Thymus (tissue), 11 donors: ENCODE measurements at regions not wholly inside any gene's neighbourhood (a gene's known extent, or its start where the extent isn't known, plus 50 kb on each side); places are given as distances from the start of the nearest gene placed in this dataset.

Experiments
- DNase-seq, 9 donors: peaks; one replicate each; pipeline ENCODE4 v3.0.0-alpha.2; 2013; ENCODE audit warnings: low spot score in 9 of 9, low read depth in 6 of 9, missing footprints in 1 of 9
- H3K27ac ChIP-seq, 2 donors: one replicate each; pipeline ENCODE4 v1.5.1; 2013; ENCODE audit warnings: control low read depth in 1 of 2, low read depth in 1 of 2, low read length in 1 of 2, mild to moderate bottlenecking in 1 of 2, moderate library complexity in 1 of 2
- H3K27me3 ChIP-seq, 2 donors: one replicate each; pipeline ENCODE4 v1.5.1; 2013; ENCODE audit warnings: low read length in 1 of 2; ENCODE audit not compliant: control insufficient read depth in 2 of 2, insufficient read depth in 1 of 2
- H3K36me3 ChIP-seq, 2 donors: one replicate each; pipeline ENCODE4 v1.5.1; 2013; ENCODE audit warnings: low read length in 1 of 2, mild to moderate bottlenecking in 1 of 2, moderate library complexity in 1 of 2; ENCODE audit not compliant: control insufficient read depth in 2 of 2, insufficient read depth in 2 of 2
- H3K4me1 ChIP-seq, 2 donors: one replicate each; pipeline ENCODE4 v1.5.1; 2013; ENCODE audit warnings: low read length in 2 of 2; ENCODE audit not compliant: control insufficient read depth in 2 of 2, insufficient read depth in 2 of 2
- H3K4me3 ChIP-seq, 2 donors: one replicate each; pipeline ENCODE4 v1.5.1; 2013; ENCODE audit warnings: low read length in 2 of 2, control low read depth in 1 of 2, mild to moderate bottlenecking in 1 of 2
- H3K9me3 ChIP-seq, 2 donors: one replicate each; pipeline ENCODE4 v1.5.1; 2013; ENCODE audit warnings: low read length in 1 of 2, mild to moderate bottlenecking in 1 of 2; ENCODE audit not compliant: control insufficient read depth in 2 of 2, insufficient read depth in 1 of 2
- WGBS: extraction: QIAGEN DNeasy Blood & Tissue Kit; methylation state at CpG from one replicate; pipeline ENCODE4 v1.1.7; 2013; 5-methylcytosine and 5-hydroxymethylcytosine counted together
- donor health status: healthy.

DNA sequence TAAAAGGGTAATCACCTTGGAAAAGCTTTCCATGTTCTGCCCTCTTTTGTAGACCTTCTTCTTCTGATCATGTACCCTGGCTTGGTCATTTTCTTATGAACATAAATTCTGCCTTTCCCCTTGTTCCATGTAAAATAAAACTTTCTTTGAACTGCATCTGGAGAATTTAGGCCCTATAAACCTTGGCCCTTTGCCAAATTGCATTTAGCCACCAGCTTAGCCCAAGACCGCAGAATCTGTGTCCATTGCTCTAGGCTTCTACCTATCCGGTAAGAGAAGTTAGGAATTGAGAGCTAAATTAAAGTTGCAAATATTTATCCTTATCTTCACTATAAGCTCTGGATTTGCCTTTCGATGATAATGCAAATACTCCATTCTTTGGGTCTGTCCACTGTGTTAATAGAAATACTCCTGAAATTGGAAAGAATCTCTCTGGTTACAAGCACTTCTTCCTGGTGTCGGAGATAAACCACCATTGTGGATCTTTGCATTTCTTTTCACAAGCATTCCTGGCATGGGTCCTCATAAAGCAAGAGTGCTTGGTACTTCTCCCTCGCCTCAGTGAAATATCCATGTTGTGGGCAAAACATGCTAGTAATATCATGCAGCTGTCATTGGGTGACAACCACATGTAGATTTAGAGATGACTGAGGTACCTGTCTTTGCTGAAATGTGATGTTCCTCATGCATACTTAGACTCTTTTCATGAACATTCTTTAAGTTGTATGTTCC is 698.0 kb upstream of the WWC1 start:
- 95% methylated on average over 5 of the region's 5 CpGs for WGBS
- no peak for DNase-seq

GRCh38 chr5:167594061-167594435 is 697.4 kb upstream of the WWC1 start:
- Histone ChIP-seq H3K27me3 (no peaks in the 10 kb centered on the region), H3K4me3 (no peak overlapping the region), H3K9me3 (no peaks in the 10 kb centered on the region), H3K4me1 (no peaks in the 10 kb centered on the region), H3K36me3 (no peaks in the 10 kb centered on the region), H3K27ac (no peak overlapping the region)
- no peak for DNase-seq

More for the DNA sequence above, 698.0 kb upstream of the WWC1 start:
- no peaks in the 10 kb centered on the region for H3K4me1 ChIP-seq
- no peak overlapping the region for H3K4me3 ChIP-seq
- H3K27ac ChIP-seq, result no peak overlapping the region
- H3K36me3 ChIP-seq, result no peaks in the 10 kb centered on the region
- no peaks in the 10 kb centered on the region for H3K9me3 ChIP-seq
- H3K27me3 ChIP-seq, result no peaks in the 10 kb centered on the region

- Histone ChIP-seq H3K27ac (no peak overlapping the region), H3K9me3 (no peaks in the 10 kb centered on the region), H3K27me3 (no peaks in the 10 kb centered on the region), H3K4me3 (no peak overlapping the region), H3K36me3 (no peaks in the 10 kb centered on the region), H3K4me1 (no peaks in the 10 kb centered on the region)
- DNase-seq, result no peak
- 94% methylated on average over 3 of the region's 3 CpGs for WGBS
These were observed 696.7 kb upstream of the WWC1 start for GRCh38 chr5:167594750-167595149.

DNA sequence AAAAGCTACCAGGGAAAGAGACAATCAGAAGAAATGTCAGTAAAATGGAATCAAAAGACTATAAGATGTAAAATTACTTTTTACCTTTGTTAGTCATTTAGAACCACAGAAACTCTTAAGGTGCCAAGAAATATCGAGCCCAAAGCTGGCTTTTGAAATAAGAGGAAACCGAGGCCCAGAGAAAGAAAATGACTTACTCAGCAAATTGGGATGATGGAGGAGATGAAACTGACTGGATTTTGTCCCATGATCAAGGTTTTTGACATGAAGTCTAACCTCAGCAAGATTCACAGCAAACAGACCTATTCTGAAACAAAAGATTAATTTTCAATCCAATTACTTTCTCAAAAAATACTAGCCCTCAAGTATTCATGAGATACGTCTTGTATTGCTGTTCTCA is 696.2 kb upstream of the WWC1 start:
- no peak overlapping the region for H3K27ac ChIP-seq
- no peak overlapping the region for H3K4me3 ChIP-seq
- no peaks in the 10 kb centered on the region for H3K36me3 ChIP-seq
- DNase-seq, result no peak
- H3K4me1 ChIP-seq, result no peaks in the 10 kb centered on the region
- WGBS, result 91% methylated on average over 3 of the region's 3 CpGs
- no peaks in the 10 kb centered on the region for H3K9me3 ChIP-seq
- H3K27me3 ChIP-seq, result no peaks in the 10 kb centered on the region

DNA sequence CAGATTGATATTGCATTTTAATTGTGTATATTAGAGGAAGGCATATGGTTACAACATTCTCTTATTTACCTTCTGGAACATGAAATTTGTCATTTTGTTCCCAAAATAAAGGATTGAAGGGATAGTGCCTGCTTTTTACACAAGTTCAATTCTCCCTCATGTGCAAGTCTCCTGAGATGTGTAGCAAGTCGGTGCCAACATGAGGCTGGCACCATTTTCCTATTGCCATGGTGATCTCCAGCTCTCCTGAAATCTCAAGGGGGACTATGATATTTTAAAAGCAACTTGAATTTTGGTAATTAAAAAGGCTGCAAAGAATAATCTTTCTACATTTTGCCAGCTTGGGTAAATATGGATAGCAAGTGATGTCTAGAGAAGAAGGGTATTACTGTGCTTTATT is 693.3 kb upstream of the WWC1 start:
- Histone ChIP-seq H3K4me3 (no peak overlapping the region), H3K27me3 (no peaks in the 10 kb centered on the region), H3K36me3 (no peaks in the 10 kb centered on the region), H3K4me1 (no peaks in the 10 kb centered on the region), H3K9me3 (no peaks in the 10 kb centered on the region), H3K27ac (no peak overlapping the region)
- no peak for DNase-seq
- 89% methylated on average over 1 of the region's 1 CpG for WGBS

- Histone ChIP-seq H3K27ac (no peak overlapping the region), H3K27me3 (no peaks in the 10 kb centered on the region), H3K9me3 (no peaks in the 10 kb centered on the region), H3K4me3 (no peak overlapping the region), H3K36me3 (no peaks in the 10 kb centered on the region), H3K4me1 (no peaks in the 10 kb centered on the region)
- DNase-seq, result no peak
- WGBS, result 87% methylated on average over 9 of the region's 9 CpGs
These were observed 689.4 kb upstream of the WWC1 start for GRCh38 chr5:167602067-167602466.

DNA sequence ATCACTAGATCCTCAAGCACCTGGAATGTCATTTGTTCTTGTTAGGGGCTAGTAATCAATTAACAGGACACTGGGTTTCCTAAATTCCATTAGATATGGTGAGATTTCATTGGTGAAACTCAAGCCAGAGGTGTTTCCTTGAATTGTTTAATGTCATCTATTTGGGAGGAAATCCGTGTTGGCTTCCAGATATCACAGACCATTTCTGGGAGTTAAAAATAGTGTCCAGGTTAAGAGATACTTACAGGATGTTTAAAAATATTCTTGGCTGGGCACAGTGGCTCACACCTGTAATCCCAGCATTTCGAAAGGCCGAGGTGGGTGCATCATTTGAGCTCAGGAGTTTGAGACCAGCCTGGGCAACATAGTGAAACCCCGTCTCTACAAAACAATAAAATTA is 688.3 kb upstream of the WWC1 start:
- DNase-seq, result no peak
- H3K27me3 ChIP-seq, result no peaks in the 10 kb centered on the region
- no peaks in the 10 kb centered on the region for H3K9me3 ChIP-seq
- no peak overlapping the region for H3K27ac ChIP-seq
- H3K36me3 ChIP-seq, result no peaks in the 10 kb centered on the region
- no peak overlapping the region for H3K4me3 ChIP-seq
- 88% methylated on average over 4 of the region's 4 CpGs for WGBS
- H3K4me1 ChIP-seq, result no peaks in the 10 kb centered on the region

GRCh38 chr5:167608390-167609272 is 682.8 kb upstream of the WWC1 start:
- H3K27ac ChIP-seq, result no peak overlapping the region
- H3K27me3 ChIP-seq, result no peaks in the 10 kb centered on the region
- no peak overlapping the region for H3K4me3 ChIP-seq
- no peaks in the 10 kb centered on the region for H3K9me3 ChIP-seq
- no peak for DNase-seq
- 89% methylated on average over 13 of the region's 13 CpGs for WGBS
- no peaks in the 10 kb centered on the region for H3K4me1 ChIP-seq
- no peaks in the 10 kb centered on the region for H3K36me3 ChIP-seq

- no peaks in the 10 kb centered on the region for H3K4me1 ChIP-seq
- H3K4me3 ChIP-seq, result no peak overlapping the region
- H3K27me3 ChIP-seq, result no peaks in the 10 kb centered on the region
These were observed 677.0 kb upstream of the WWC1 start for GRCh38 chr5:167614294-167615021.

More at GRCh38 chr5:167614294-167615021, 677.0 kb upstream of the WWC1 start:
- 65% methylated on average over 8 of the region's 8 CpGs for WGBS
- H3K9me3 ChIP-seq, result no peaks in the 10 kb centered on the region
- H3K36me3 ChIP-seq, result no peaks in the 10 kb centered on the region
- H3K27ac ChIP-seq, result no peak overlapping the region
- no peak for DNase-seq
